ENCODE measurements at regions not wholly inside any gene's neighbourhood (a gene's known extent, or its start where the extent isn't known, plus 50 kb on each side); places are given as distances from the start of the nearest gene placed in this dataset.

GRCh38 chr1:194028002-194028401, 841.6 kb upstream of the B3GALT2 start:
- dilution Hi-C loops (cut with MboI; ENCODE audit: extremely low pct_ligation_motif_present, low sequenced_read_pairs): no loop called here

More at GRCh38 chr1:194028002-194028401, 841.6 kb upstream of the B3GALT2 start:
- Histone ChIP-seq H3K36me3 (ENCODE audit: control insufficient read depth in 2 of 2, extremely low read depth in 1 of 2, insufficient read depth in 2 of 2, low read length in 2 of 2) (no peaks in the 10 kb centered on the region), H3K79me2 (ENCODE audit: control insufficient read depth, insufficient read depth, low read length) (no peaks in the 10 kb centered on the region), H3K4me1 (ENCODE audit: control insufficient read depth, extremely low read depth, insufficient read depth, low read length) (peaks cover 11% of the 10 kb centered on the region), H3K27me3 (ENCODE audit: control insufficient read depth in 2 of 2, insufficient read depth in 2 of 2, low read length in 2 of 2) (no peaks in the 10 kb centered on the region), H3K9me1 (replicated peaks; ENCODE audit: control insufficient read depth, extremely low read depth, insufficient read depth, low read length) (no peaks in the 10 kb centered on the region), H3K4me2 (ENCODE audit: insufficient read depth, low read length) (no peak overlapping the region), H3K27ac (ENCODE audit: insufficient read depth, low read depth, low read length) (no peak overlapping the region), H3K9ac (replicated peaks; ENCODE audit: extremely low read depth, insufficient read depth, low read length) (no peak overlapping the region), H3K4me3 (replicated peaks in 1 of 3; ENCODE audit: insufficient read depth in 1 of 3, low read depth in 1 of 3, low read length in 3 of 3) (no peak overlapping the region), H3K9me3 (replicated peaks; ENCODE audit: control insufficient read depth, insufficient read depth, low read length) (no peaks in the 10 kb centered on the region), H4K20me1 (replicated peaks; ENCODE audit: control insufficient read depth, extremely low read depth, insufficient read depth, low read length) (no peaks in the 10 kb centered on the region), H2AFZ (ENCODE audit: low read depth, low read length) (no peak overlapping the region)
- BruUV-seq (replicated peaks): no TSS peak
- TF ChIP-seq GATA2 (IDR thresholded peaks at IDR 0.05; ENCODE audit: insufficient read depth, insufficient read length, low read depth, low read length) (no peak), POLR2AphosphoS5 (IDR thresholded peaks at IDR 0.05; ENCODE audit: insufficient read depth, low read depth, low read length) (no peak), FOS (IDR thresholded peaks at IDR 0.05; ENCODE audit: borderline replicate concordance, insufficient read depth, low read length) (no peak), POLR2A (IDR thresholded peaks at IDR 0.05; ENCODE audit: low read depth, low read length) (no peak), JUN (IDR thresholded peaks at IDR 0.05; ENCODE audit: borderline replicate concordance, insufficient read depth, insufficient read length, low read depth) (no peak), CTCF (IDR thresholded peaks at IDR 0.05; ENCODE audit: extremely low read depth in 1 of 2, insufficient read depth in 1 of 2, low read depth in 1 of 2, low read length in 2 of 2) (no peak), EZH2 (IDR thresholded peaks at IDR 0.05; ENCODE audit: borderline replicate concordance, low read depth, low read length, severe bottlenecking) (no peak), MYC (IDR thresholded peaks at IDR 0.05; ENCODE audit: low read depth, low read length) (no peak)
- ChIA-PET POLR2A (no interaction called here), CTCF (no interaction called here)
- FAIRE-seq (no peak), DNase-seq (ENCODE audit: low read depth, low spot score) (no peak)
- intact Hi-C loops (cut with micrococcal nuclease): no loop called here
